ENCODE measurements at regions not wholly inside any gene's neighbourhood (a gene's known extent, or its start where the extent isn't known, plus 50 kb on each side); places are given as distances from the start of the nearest gene placed in this dataset.

DNA sequence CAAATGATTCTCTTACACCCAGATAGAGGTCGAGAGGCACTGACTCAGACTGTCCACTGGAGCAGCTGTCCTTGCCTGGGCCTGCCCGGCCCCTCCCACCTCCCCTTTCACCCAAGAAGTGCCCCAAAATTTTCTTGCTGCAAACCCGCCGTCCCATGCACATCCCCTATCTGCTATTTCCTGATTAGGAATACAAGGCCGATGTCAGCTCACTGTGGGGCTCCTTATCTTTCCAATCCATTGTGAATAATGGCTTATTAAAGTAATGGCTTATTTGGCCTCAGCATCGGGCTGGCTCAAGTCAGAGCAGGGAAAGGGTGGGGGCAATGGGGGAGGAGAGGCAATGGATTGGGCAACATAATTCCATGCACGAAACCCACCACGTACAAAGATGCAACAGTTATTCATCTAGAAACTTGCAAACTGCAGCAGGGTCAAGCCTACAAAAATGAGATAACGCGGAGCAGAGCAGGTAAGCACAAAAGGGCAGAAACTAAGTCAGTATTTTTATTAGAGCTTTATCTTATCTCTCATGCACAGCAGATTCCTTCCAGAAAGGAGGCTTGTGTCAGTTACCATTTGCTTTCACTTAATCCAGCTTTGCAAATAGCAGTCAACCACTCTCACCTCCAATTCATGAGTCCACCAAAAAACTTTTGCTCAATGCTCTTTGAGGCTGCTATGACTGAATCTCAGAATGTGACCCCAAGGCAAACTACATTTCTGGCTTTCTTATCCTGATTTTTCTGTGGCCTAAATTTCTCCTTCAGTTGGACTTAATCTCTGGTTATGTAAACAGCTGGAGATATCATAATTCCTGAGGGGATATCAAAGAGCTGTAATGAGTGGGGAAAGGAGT lies 138.2 kb upstream of the OSMR start:
- TF ChIP-seq, protein P1, sequence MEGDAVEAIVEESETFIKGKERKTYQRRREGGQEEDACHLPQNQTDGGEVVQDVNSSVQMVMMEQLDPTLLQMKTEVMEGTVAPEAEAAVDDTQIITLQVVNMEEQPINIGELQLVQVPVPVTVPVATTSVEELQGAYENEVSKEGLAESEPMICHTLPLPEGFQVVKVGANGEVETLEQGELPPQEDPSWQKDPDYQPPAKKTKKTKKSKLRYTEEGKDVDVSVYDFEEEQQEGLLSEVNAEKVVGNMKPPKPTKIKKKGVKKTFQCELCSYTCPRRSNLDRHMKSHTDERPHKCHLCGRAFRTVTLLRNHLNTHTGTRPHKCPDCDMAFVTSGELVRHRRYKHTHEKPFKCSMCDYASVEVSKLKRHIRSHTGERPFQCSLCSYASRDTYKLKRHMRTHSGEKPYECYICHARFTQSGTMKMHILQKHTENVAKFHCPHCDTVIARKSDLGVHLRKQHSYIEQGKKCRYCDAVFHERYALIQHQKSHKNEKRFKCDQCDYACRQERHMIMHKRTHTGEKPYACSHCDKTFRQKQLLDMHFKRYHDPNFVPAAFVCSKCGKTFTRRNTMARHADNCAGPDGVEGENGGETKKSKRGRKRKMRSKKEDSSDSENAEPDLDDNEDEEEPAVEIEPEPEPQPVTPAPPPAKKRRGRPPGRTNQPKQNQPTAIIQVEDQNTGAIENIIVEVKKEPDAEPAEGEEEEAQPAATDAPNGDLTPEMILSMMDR (IDR thresholded peaks at IDR 0.05): no peak
- no peak for TF ChIP-seq EZH2 (IDR thresholded peaks at IDR 0.05; ENCODE audit: borderline replicate concordance, insufficient read depth, low read depth, low read length, poor library complexity, severe bottlenecking)
